Skeletal muscle satellite cell (primary cell): ENCODE measurements at regions not wholly inside any gene's neighbourhood (a gene's known extent, or its start where the extent isn't known, plus 50 kb on each side); places are given as distances from the start of the nearest gene placed in this dataset.
"Not testable (repeated sequence)": the region's sequence is repeated elsewhere in the genome, so short reads cannot be mapped to it uniquely, and the experiment has no call there.

ENCODE experiments used
- H3K27me3 ChIP-seq: 2 replicates; pipeline ENCODE4 v1.7.0; 2013; ENCODE audit warnings: low read length; ENCODE audit not compliant: control insufficient read depth, insufficient read depth
- H3K36me3 ChIP-seq: 2 replicates; pipeline ENCODE4 v1.7.0; 2013; ENCODE audit warnings: mild to moderate bottlenecking, control low read depth, low read length; ENCODE audit not compliant: insufficient read depth
- H3K4me1 ChIP-seq: 2 replicates; pipeline ENCODE4 v1.7.0; 2013; ENCODE audit warnings: low read length; ENCODE audit not compliant: control insufficient read depth, insufficient read depth
- H3K4me2 ChIP-seq: 2 replicates; pipeline ENCODE4 v1.7.0; 2013; ENCODE audit warnings: mild to moderate bottlenecking, low read length
- H3K4me3 ChIP-seq: 2 replicates; pipeline ENCODE4 v1.7.0; 2013; ENCODE audit warnings: low read length
- H3K9ac ChIP-seq: 2 replicates; pipeline ENCODE4 v1.7.0; 2013; ENCODE audit warnings: mild to moderate bottlenecking, low read depth, low read length, moderate library complexity
- H3K9me3 ChIP-seq: replicated peaks from 2 replicates; pipeline ENCODE4 v1.7.0; 2013; ENCODE audit warnings: mild to moderate bottlenecking, control low read depth, low read length

GRCh38 chr3:64805978-64806377 lies 118.2 kb upstream of the ADAMTS9 start:
- Histone ChIP-seq H3K4me3 (no peak overlapping the region), H3K36me3 (no peaks in the 10 kb centered on the region)

DNA sequence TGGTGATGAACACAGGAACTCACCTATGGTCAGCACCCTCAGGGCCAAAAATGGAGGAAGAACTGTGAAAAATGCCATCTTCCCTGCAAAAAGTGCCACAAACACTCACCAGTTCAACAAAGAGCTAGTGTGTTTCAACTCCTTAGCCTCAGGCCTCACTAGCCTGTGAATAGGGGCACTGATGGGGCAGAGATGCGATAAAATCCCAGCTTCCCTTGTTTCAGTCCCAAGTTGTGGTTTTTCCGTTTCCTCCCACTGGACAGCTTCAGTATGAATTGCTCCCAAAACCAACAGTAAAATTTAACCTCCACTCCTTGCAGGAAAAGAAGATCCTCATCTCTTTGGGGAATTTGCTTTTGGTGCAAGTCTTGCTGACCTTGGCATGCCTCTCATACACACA lies 117.4 kb upstream of the ADAMTS9 start:
- Histone ChIP-seq H3K4me2 (no peak overlapping the region), H3K4me3 (no peak overlapping the region), H3K4me1 (no peaks in the 10 kb centered on the region), H3K36me3 (no peaks in the 10 kb centered on the region), H3K9me3 (no peaks in the 10 kb centered on the region), H3K27me3 (peaks cover 10% of the 10 kb centered on the region), H3K9ac (no peak overlapping the region)

More at GRCh38 chr3:64805978-64806377, 118.2 kb upstream of the ADAMTS9 start:
- Histone ChIP-seq H3K9ac (no peak overlapping the region), H3K4me1 (no peaks in the 10 kb centered on the region), H3K9me3 (no peaks in the 10 kb centered on the region), H3K27me3 (peaks cover 10% of the 10 kb centered on the region), H3K4me2 (no peak overlapping the region)

- Histone ChIP-seq H3K36me3 (no peaks in the 10 kb centered on the region), H3K27me3 (peaks cover 14% of the 10 kb centered on the region), H3K4me2 (no peak overlapping the region), H3K4me3 (no peak overlapping the region), H3K9ac (no peak overlapping the region), H3K4me1 (no peaks in the 10 kb centered on the region), H3K9me3 (no peaks in the 10 kb centered on the region)
Measured at GRCh38 chr3:64803469-64803868, 115.7 kb upstream of the ADAMTS9 start.

DNA sequence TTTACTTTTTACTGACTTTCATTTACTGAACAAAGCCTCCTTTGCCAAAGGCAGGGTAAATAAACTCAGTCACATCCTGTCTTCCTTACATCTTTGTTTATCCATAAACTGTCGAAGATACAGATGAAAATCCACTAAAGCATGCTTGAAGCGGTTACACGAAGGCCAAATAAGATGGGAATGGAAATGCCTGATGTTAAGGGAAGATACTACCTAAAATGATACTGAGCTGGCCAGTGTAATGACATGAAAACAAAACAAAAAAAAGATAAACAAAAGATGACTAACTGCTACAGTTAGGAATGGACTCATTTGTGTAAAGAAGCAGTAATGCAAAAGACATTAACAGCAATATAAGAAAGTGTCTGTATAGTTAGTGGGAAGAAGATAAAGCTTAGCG lies 114.7 kb upstream of the ADAMTS9 start:
- H3K4me1 ChIP-seq: no peaks in the 10 kb centered on the region

GRCh38 chr3:64801856-64802255 lies 114.1 kb upstream of the ADAMTS9 start:
- H3K9ac ChIP-seq: no peak overlapping the region
- no peak overlapping the region for H3K4me2 ChIP-seq
- H3K36me3 ChIP-seq: no peaks in the 10 kb centered on the region
- H3K9me3 ChIP-seq: no peaks in the 10 kb centered on the region
- peaks cover 10% of the 10 kb centered on the region for H3K27me3 ChIP-seq
- H3K4me1 ChIP-seq: no peaks in the 10 kb centered on the region
- no peak overlapping the region for H3K4me3 ChIP-seq

More for the DNA sequence above, 114.7 kb upstream of the ADAMTS9 start:
- no peak overlapping the region for H3K9ac ChIP-seq
- H3K9me3 ChIP-seq: no peaks in the 10 kb centered on the region
- no peak overlapping the region for H3K4me2 ChIP-seq
- H3K36me3 ChIP-seq: no peaks in the 10 kb centered on the region
- peaks cover 14% of the 10 kb centered on the region for H3K27me3 ChIP-seq
- no peak overlapping the region for H3K4me3 ChIP-seq

- H3K9me3 ChIP-seq: no peaks in the 10 kb centered on the region
- no peaks in the 10 kb centered on the region for H3K4me1 ChIP-seq
- H3K4me3 ChIP-seq: no peak overlapping the region
- peaks cover 10% of the 10 kb centered on the region for H3K27me3 ChIP-seq
- no peaks in the 10 kb centered on the region for H3K36me3 ChIP-seq
- H3K4me2 ChIP-seq: no peak overlapping the region
- H3K9ac ChIP-seq: no peak overlapping the region
Measured at GRCh38 chr3:64799606-64800005, 111.8 kb upstream of the ADAMTS9 start.

- Histone ChIP-seq H3K4me1 (no peaks in the 10 kb centered on the region), H3K27me3 (peaks cover 9% of the 10 kb centered on the region), H3K4me2 (no peak overlapping the region), H3K9ac (no peak overlapping the region), H3K9me3 (no peaks in the 10 kb centered on the region), H3K36me3 (no peaks in the 10 kb centered on the region), H3K4me3 (no peak overlapping the region)
Measured at GRCh38 chr3:64798316-64798715, 110.5 kb upstream of the ADAMTS9 start.

DNA sequence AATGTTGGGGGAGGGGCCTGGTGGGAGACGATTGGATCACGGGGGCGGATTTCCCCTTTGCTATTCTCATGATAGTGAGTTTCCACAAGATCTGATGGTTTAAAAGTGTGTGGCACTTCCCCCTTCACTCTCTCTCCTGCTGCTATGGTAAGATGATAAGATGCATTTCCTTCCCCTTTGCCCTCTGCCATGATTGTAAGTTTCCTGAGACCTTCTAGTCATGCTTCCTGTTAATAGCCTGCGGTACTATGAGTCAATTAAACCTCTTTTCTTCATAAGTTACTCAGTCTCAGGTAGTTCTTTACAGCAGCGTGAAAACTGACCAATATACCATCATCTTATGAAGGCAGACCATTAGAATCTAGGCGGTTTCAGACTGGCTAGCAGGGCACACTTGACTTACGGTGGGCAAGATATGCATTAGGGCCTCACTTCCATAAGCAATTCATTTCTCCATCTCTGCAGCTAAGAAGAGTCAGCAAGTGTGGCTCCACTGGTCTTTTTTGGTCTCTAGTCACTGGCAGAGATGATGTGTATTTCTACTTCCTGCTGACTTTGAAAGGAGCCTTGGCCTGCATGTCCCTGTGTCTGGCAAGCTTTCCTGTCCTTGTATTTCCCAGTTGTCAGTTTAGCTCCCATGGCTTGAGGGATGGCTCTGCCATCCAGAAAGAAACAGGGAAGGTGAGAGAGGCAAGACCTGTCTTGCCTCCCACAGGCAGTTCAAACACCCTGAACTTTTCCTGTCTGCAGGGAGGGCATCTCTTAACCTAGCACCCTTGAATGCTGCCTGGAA lies 109.0 kb upstream of the ADAMTS9 start:
- Histone ChIP-seq H3K9me3 (no peaks in the 10 kb centered on the region), H3K9ac (no peak overlapping the region), H3K36me3 (no peaks in the 10 kb centered on the region), H3K4me2 (no peak overlapping the region), H3K4me1 (no peaks in the 10 kb centered on the region), H3K4me3 (no peak overlapping the region), H3K27me3 (peaks cover 4% of the 10 kb centered on the region)

- Histone ChIP-seq H3K4me2 (no peak overlapping the region), H3K9ac (no peak overlapping the region), H3K9me3 (no peaks in the 10 kb centered on the region), H3K36me3 (no peaks in the 10 kb centered on the region), H3K4me3 (no peak overlapping the region), H3K4me1 (no peaks in the 10 kb centered on the region), H3K27me3 (no peaks in the 10 kb centered on the region)
Measured at GRCh38 chr3:64792445-64792844, 104.6 kb upstream of the ADAMTS9 start.

DNA sequence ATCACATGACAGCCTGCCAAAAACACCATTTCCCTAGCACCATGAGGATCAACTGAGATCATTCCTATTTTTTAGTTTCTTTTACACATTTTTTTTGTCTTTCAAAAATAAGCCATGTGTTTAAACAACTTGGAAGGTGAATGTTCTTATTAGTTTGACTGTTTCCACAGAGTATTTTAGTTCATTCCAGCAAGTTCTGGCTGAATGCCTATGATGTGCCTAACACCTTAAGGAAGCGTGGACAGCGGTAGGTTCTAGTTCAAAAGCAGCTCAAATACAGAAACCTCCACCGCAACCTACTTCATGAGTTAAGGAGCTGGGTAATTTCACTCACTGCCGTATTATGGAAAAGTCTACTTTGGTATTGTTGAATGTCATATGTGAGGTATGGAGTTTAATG lies 101.3 kb upstream of the ADAMTS9 start:
- Histone ChIP-seq H3K27me3 (no peaks in the 10 kb centered on the region), H3K9me3 (no peaks in the 10 kb centered on the region), H3K4me1 (no peaks in the 10 kb centered on the region), H3K4me3 (no peak overlapping the region), H3K9ac (no peak overlapping the region), H3K4me2 (no peak overlapping the region), H3K36me3 (no peaks in the 10 kb centered on the region)

GRCh38 chr3:64783200-64783599 lies 95.4 kb upstream of the ADAMTS9 start:
- H3K4me2 ChIP-seq: no peak overlapping the region
- no peaks in the 10 kb centered on the region for H3K36me3 ChIP-seq
- no peak overlapping the region for H3K4me3 ChIP-seq

GRCh38 chr3:64780923-64781322 lies 93.1 kb upstream of the ADAMTS9 start:
- not testable (repeated sequence) for H3K4me1 ChIP-seq, H3K9ac ChIP-seq, H3K36me3 ChIP-seq, H3K27me3 ChIP-seq, H3K4me2 ChIP-seq, H3K4me3 ChIP-seq, H3K9me3 ChIP-seq

More at GRCh38 chr3:64783200-64783599, 95.4 kb upstream of the ADAMTS9 start:
- Histone ChIP-seq H3K27me3 (no peaks in the 10 kb centered on the region), H3K9ac (no peak overlapping the region), H3K9me3 (no peaks in the 10 kb centered on the region), H3K4me1 (no peaks in the 10 kb centered on the region)
